ENCODE measurements at regions not wholly inside any gene's neighbourhood (a gene's known extent, or its start where the extent isn't known, plus 50 kb on each side); places are given as distances from the start of the nearest gene placed in this dataset.

DNA sequence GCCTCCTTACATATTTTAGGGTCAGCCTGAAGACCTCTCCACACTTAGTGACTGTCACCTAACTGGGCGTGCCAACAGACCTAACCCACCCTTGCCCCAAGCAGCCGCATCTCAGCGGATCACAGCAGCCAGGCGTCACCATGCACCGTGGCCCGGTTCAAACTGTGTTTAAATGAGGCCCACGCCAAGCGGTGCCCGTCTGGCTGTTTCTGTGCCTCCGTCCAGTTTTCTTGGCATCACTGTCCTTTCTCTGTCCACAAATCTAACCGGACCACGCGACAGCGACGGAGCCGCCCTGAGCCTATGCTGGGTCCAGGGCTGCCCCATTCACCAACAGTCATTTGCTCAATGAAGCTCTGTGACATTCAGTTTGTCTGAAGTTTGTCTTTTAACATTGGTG lies 393.3 kb downstream of the THBS2 start:
- FAIRE-seq = no peak
- CTCF ChIA-PET = interaction anchor here (0.8 kb wide), 1 partner anchor 34 kb away, joined by 3 read pairs; no protein-coding TSS in a partner anchor
- WGBS (ENCODE audit: missing lambda C conversion rate) = 84% methylated on average over 16 of the region's 16 CpGs

DNA sequence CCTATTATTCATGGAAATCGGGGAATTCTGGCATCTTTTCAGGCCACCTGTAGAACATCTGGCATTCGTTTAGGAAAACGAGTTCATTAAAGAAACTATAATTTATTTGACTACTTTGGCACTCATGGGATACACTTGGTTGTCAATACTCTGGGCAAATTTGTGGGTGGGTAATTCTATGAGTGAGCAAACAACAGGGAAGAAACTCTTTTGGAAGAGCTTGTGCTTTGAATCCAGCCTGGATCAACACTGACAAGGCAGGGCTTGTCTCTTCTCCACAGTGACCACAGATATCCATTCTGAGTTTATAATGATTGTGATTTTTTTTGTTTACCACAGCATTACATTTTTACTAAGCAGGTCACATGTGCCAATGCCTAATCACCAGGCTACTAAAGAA lies 394.7 kb downstream of the THBS2 start:
- POLR2A ChIA-PET = no interaction called here
- TF ChIP-seq, protein P1, sequence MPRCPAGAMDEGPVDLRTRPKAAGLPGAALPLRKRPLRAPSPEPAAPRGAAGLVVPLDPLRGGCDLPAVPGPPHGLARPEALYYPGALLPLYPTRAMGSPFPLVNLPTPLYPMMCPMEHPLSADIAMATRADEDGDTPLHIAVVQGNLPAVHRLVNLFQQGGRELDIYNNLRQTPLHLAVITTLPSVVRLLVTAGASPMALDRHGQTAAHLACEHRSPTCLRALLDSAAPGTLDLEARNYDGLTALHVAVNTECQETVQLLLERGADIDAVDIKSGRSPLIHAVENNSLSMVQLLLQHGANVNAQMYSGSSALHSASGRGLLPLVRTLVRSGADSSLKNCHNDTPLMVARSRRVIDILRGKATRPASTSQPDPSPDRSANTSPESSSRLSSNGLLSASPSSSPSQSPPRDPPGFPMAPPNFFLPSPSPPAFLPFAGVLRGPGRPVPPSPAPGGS (IDR thresholded peaks at IDR 0.05) = no peak
- TF ChIP-seq GATA3 (IDR thresholded peaks at IDR 0.05; ENCODE audit: borderline replicate concordance) (no peak), RARB (CRISPR knock-in tag; IDR thresholded peaks at IDR 0.05) (no peak), ZSCAN20 (CRISPR knock-in tag; IDR thresholded peaks at IDR 0.05) (no peak), FOXS1 (CRISPR knock-in tag; IDR thresholded peaks at IDR 0.05) (no peak), FOSL2 (IDR thresholded peaks at IDR 0.05) (no peak), FOSL2 (CRISPR knock-in tag; IDR thresholded peaks at IDR 0.05) (no peak), JUNB (IDR thresholded peaks at IDR 0.05) (no peak), ZFP36 (IDR thresholded peaks at IDR 0.05; ENCODE audit: borderline replicate concordance, partially characterized antibody) (no peak), MYC (IDR thresholded peaks at IDR 0.05; ENCODE audit: borderline replicate concordance, low read length) (no peak), SREBF2 (IDR thresholded peaks at IDR 0.05) (no peak)
- Histone ChIP-seq H3K4me2 (no peak overlapping the region), H3K4me1 (no peaks in the 10 kb centered on the region), H3K27ac (no peak overlapping the region), H3K4me3 (no peak overlapping the region), H3K9me3 (no peaks in the 10 kb centered on the region)
- DNase-seq (ENCODE audit: low read depth in 1 of 2, low spot score in 1 of 2) (no peak), ATAC-seq (no peak), FAIRE-seq (no peak)
- 34% methylated on average over 3 of the region's 3 CpGs for WGBS (ENCODE audit: missing lambda C conversion rate)
- CTCF ChIA-PET = no interaction called here

More for the DNA sequence above, 393.3 kb downstream of the THBS2 start:
- Histone ChIP-seq H3K4me1 (no peaks in the 10 kb centered on the region), H3K4me3 (no peak overlapping the region), H3K4me2 (no peak overlapping the region), H3K27ac (no peak overlapping the region), H3K9me3 (no peaks in the 10 kb centered on the region)
- no peak for ATAC-seq
- TF ChIP-seq HOXA7 (CRISPR knock-in tag; IDR thresholded peaks at IDR 0.05) (no peak), RARB (CRISPR knock-in tag; IDR thresholded peaks at IDR 0.05) (no peak), HEYL (CRISPR knock-in tag; IDR thresholded peaks at IDR 0.05) (no peak), MAFK (IDR thresholded peaks at IDR 0.05; ENCODE audit: partially characterized antibody) (no peak), ESRRA (IDR thresholded peaks at IDR 0.05; ENCODE audit: borderline replicate concordance, low read length) (no peak), SMC3 (IDR thresholded peaks at IDR 0.05) (no peak), NR3C1 (IDR thresholded peaks at IDR 0.05) (no peak), ZNF302 (CRISPR knock-in tag; IDR thresholded peaks at IDR 0.05) (no peak), PHF8 (IDR thresholded peaks at IDR 0.05; ENCODE audit: borderline replicate concordance, low read depth) (no peak), TFCP2L1 (CRISPR knock-in tag; IDR thresholded peaks at IDR 0.05) (no peak)
- TF ChIP-seq, protein P2, sequence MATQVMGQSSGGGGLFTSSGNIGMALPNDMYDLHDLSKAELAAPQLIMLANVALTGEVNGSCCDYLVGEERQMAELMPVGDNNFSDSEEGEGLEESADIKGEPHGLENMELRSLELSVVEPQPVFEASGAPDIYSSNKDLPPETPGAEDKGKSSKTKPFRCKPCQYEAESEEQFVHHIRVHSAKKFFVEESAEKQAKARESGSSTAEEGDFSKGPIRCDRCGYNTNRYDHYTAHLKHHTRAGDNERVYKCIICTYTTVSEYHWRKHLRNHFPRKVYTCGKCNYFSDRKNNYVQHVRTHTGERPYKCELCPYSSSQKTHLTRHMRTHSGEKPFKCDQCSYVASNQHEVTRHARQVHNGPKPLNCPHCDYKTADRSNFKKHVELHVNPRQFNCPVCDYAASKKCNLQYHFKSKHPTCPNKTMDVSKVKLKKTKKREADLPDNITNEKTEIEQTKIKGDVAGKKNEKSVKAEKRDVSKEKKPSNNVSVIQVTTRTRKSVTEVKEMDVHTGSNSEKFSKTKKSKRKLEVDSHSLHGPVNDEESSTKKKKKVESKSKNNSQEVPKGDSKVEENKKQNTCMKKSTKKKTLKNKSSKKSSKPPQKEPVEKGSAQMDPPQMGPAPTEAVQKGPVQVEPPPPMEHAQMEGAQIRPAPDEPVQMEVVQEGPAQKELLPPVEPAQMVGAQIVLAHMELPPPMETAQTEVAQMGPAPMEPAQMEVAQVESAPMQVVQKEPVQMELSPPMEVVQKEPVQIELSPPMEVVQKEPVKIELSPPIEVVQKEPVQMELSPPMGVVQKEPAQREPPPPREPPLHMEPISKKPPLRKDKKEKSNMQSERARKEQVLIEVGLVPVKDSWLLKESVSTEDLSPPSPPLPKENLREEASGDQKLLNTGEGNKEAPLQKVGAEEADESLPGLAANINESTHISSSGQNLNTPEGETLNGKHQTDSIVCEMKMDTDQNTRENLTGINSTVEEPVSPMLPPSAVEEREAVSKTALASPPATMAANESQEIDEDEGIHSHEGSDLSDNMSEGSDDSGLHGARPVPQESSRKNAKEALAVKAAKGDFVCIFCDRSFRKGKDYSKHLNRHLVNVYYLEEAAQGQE (IDR thresholded peaks at IDR 0.05) = no peak
- TF ChIP-seq, protein P3, sequence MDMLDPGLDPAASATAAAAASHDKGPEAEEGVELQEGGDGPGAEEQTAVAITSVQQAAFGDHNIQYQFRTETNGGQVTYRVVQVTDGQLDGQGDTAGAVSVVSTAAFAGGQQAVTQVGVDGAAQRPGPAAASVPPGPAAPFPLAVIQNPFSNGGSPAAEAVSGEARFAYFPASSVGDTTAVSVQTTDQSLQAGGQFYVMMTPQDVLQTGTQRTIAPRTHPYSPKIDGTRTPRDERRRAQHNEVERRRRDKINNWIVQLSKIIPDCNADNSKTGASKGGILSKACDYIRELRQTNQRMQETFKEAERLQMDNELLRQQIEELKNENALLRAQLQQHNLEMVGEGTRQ (IDR thresholded peaks at IDR 0.05) = no peak
- TF ChIP-seq, protein P4, sequence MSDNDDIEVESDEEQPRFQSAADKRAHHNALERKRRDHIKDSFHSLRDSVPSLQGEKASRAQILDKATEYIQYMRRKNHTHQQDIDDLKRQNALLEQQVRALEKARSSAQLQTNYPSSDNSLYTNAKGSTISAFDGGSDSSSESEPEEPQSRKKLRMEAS (IDR thresholded peaks at IDR 0.05) = no peak
- no peak for DNase-seq (ENCODE audit: low read depth in 1 of 2, low spot score in 1 of 2)
- POLR2A ChIA-PET = no interaction called here

Data from A549 (cell line).